Glutamatergic neuron (in vitro differentiated cells): ENCODE measurements at regions not wholly inside any gene's neighbourhood (a gene's known extent, or its start where the extent isn't known, plus 50 kb on each side); places are given as distances from the start of the nearest gene placed in this dataset.
"Not testable (repeated sequence)": the region's sequence is repeated elsewhere in the genome, so short reads cannot be mapped to it uniquely, and the experiment has no call there.

ENCODE experiments used
- DNase-seq: peaks from one replicate; pipeline ENCODE4 v3.0.0; 2022
- H3K27ac Mint-ChIP-seq: one replicate; pipeline ENCODE4 v1.8.0; 2020; ENCODE audit warnings: mild to moderate bottlenecking, mixed read lengths, inconsistent platforms; ENCODE audit not compliant: unreplicated experiment
- H3K27me3 Mint-ChIP-seq: one replicate; pipeline ENCODE4 v1.8.0; 2020; ENCODE audit warnings: mild to moderate bottlenecking, moderate library complexity, mixed read lengths, inconsistent platforms; ENCODE audit not compliant: unreplicated experiment
- H3K36me3 Mint-ChIP-seq: one replicate; pipeline ENCODE4 v1.8.0; 2020; ENCODE audit warnings: mild to moderate bottlenecking, mixed read lengths, inconsistent platforms; ENCODE audit not compliant: unreplicated experiment
- H3K4me1 Mint-ChIP-seq: one replicate; pipeline ENCODE4 v1.8.0; 2020; ENCODE audit warnings: mild to moderate bottlenecking, low read depth, mixed read lengths, inconsistent platforms; ENCODE audit not compliant: unreplicated experiment
- H3K4me3 Mint-ChIP-seq: one replicate; pipeline ENCODE4 v1.8.0; 2020; ENCODE audit warnings: mild to moderate bottlenecking, mixed read lengths, inconsistent platforms; ENCODE audit not compliant: unreplicated experiment
- H3K9me3 Mint-ChIP-seq: one replicate; pipeline ENCODE4 v1.8.0; 2020; ENCODE audit warnings: mild to moderate bottlenecking, moderate library complexity, mixed read lengths, inconsistent platforms; ENCODE audit not compliant: unreplicated experiment
- TF ChIP-seq, protein P1 (sequence below): fragments of 200-600 bp; sonication (generic); IDR thresholded peaks from one replicate; pipeline ENCODE4 v1.5.0; 2021; ENCODE audit not compliant: partially characterized antibody, unreplicated experiment

DNA sequence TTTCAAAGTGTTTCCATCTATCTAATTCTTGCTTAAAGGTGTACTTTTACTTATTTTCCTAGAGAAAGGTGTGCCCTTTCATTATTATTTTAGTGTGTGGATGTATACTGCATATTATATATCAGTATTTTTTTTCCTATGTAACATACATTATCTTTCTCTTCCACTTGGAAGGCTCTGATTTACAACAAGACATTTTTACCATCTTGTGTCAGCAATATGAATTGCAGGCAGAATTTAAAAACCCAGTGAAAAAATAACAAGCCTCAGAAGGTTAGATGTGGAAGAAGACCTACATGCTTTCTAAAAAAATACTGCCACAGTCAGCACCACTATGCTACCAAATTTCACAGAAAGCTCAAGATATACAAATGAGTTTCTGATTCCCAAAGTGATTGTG lies 327.7 kb upstream of the STEAP1 start:
- Mint-ChIP-seq H3K27me3 (no peaks in the 10 kb centered on the region), H3K36me3 (no peaks in the 10 kb centered on the region), H3K4me1 (no peaks in the 10 kb centered on the region), H3K9me3 (no peaks in the 10 kb centered on the region), H3K27ac (no peak overlapping the region), H3K4me3 (no peak overlapping the region)
- TF ChIP-seq, protein P1, sequence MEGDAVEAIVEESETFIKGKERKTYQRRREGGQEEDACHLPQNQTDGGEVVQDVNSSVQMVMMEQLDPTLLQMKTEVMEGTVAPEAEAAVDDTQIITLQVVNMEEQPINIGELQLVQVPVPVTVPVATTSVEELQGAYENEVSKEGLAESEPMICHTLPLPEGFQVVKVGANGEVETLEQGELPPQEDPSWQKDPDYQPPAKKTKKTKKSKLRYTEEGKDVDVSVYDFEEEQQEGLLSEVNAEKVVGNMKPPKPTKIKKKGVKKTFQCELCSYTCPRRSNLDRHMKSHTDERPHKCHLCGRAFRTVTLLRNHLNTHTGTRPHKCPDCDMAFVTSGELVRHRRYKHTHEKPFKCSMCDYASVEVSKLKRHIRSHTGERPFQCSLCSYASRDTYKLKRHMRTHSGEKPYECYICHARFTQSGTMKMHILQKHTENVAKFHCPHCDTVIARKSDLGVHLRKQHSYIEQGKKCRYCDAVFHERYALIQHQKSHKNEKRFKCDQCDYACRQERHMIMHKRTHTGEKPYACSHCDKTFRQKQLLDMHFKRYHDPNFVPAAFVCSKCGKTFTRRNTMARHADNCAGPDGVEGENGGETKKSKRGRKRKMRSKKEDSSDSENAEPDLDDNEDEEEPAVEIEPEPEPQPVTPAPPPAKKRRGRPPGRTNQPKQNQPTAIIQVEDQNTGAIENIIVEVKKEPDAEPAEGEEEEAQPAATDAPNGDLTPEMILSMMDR = no peak
- DNase-seq = no peak

DNA sequence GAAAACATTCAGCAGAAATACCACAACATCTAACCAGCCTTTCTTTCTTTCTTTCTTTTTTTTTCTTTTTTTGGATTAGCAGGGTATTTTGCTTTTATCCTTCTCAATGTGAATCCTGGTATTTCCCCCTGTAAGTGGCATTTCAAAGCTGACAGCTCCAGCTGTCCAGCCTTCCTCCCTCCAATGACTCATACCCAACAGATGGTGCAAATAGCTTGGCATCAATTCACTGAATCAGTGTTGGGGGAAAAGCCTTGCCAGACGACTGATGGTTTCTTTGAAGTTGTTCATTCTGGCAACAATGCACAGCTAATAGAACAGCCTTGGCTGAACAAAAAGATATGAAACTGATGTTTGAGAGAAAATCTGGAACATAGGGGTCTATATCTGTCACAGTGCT lies 316.8 kb upstream of the STEAP1 start:
- Mint-ChIP-seq H3K27me3 (no peaks in the 10 kb centered on the region), H3K4me3 (peak overlapping the region; percentile 13), H3K4me1 (peaks cover 17% of the 10 kb centered on the region), H3K9me3 (no peaks in the 10 kb centered on the region), H3K36me3 (no peaks in the 10 kb centered on the region), H3K27ac (peak overlapping the region; percentile 95)
- DNase-seq = no peak
- TF ChIP-seq, protein P1 = no peak

DNA sequence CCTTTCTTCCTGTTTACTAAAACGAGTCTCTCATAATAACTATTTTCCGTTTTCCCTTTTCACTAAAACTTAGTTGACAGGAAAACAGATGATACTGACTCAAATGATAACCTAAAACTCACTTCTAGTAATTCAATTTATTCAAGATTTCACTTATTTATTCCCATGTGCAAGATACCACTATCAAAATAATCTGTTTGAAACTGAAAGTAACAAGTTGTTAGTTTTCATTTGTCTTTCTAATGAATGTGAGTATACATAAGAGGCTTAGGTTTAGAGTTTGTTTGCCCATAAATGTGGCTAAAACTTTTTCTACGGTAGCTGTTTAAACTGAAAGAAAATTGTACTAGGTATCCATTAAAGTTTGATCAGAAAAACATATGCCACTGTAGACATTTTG lies 314.9 kb upstream of the STEAP1 start:
- H3K4me3 Mint-ChIP-seq = no peak overlapping the region
- no peaks in the 10 kb centered on the region for H3K27me3 Mint-ChIP-seq
- no peaks in the 10 kb centered on the region for H3K9me3 Mint-ChIP-seq
- peaks cover 17% of the 10 kb centered on the region for H3K4me1 Mint-ChIP-seq
- H3K27ac Mint-ChIP-seq = no peak overlapping the region
- TF ChIP-seq, protein P1 = no peak
- H3K36me3 Mint-ChIP-seq = no peaks in the 10 kb centered on the region
- DNase-seq = no peak

DNA sequence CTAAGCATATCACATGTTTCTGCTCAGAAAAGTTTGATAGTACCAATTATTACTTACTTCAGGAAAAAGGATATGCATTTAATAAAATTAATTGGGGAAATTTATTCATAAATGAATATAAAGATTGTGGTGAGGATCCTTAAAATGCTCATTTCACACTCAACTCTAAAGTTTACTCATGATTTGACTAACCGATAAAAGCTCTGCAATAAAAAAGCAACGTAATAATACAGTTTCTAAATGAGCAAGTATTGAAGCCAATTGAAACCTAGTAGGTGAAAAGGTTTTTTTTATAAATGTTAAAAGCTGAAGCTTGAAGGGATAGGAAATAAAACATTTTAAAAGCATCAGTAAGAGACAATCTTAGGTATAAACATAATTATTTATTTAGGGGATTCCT lies 308.3 kb upstream of the STEAP1 start:
- Mint-ChIP-seq H3K36me3 (no peaks in the 10 kb centered on the region), H3K9me3 (no peaks in the 10 kb centered on the region), H3K27ac (no peak overlapping the region), H3K27me3 (no peaks in the 10 kb centered on the region), H3K4me3 (no peak overlapping the region), H3K4me1 (no peaks in the 10 kb centered on the region)
- DNase-seq = no peak
- TF ChIP-seq, protein P1 = no peak

DNA sequence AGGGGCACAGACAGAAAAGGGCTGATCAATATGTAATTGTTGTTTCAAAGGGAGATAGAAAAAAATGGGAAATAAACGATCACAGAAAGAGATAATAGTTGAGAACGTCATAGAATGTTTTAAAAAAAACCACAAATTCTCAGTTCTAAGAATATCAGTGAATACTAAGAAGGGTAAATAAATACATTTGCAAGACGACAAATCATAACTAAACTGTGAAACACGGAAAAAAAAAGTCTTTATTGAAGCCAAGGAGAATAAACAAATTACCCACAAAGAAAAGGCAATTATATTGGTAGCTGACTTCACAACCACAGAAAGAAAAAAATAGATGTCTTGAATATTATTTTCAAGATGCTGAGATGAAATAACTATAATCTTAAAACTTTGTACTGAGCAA lies 305.2 kb upstream of the STEAP1 start:
- DNase-seq = no peak
- Mint-ChIP-seq H3K36me3 (no peaks in the 10 kb centered on the region), H3K4me3 (no peak overlapping the region), H3K27me3 (no peaks in the 10 kb centered on the region), H3K9me3 (no peaks in the 10 kb centered on the region), H3K4me1 (no peaks in the 10 kb centered on the region), H3K27ac (no peak overlapping the region)
- TF ChIP-seq, protein P1 = no peak

DNA sequence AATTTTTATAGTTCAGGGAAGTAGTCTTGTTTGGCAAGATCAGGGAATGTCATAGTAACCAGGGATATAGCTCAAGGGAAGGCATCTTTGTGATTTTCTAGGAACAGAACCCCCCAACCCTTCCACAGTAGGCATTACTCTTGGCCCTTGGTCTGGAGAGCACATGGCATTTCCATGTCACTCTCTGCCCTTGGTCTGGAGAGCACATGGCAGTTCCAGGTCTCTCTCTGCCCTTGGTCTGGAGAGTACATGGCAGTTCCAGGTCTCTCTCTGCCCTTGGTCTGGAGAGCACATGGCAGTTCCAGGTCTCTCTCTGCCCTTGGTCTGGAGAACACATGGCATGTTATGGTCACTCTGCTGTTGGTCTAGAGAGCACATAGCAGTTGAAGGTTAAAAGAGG lies 297.2 kb upstream of the STEAP1 start:
- not testable (repeated sequence) for H3K4me3 Mint-ChIP-seq, H3K27ac Mint-ChIP-seq, H3K36me3 Mint-ChIP-seq, DNase-seq, H3K4me1 Mint-ChIP-seq, H3K9me3 Mint-ChIP-seq, H3K27me3 Mint-ChIP-seq
